ENCODE measurements at regions not wholly inside any gene's neighbourhood (a gene's known extent, or its start where the extent isn't known, plus 50 kb on each side); places are given as distances from the start of the nearest gene placed in this dataset.

DNA sequence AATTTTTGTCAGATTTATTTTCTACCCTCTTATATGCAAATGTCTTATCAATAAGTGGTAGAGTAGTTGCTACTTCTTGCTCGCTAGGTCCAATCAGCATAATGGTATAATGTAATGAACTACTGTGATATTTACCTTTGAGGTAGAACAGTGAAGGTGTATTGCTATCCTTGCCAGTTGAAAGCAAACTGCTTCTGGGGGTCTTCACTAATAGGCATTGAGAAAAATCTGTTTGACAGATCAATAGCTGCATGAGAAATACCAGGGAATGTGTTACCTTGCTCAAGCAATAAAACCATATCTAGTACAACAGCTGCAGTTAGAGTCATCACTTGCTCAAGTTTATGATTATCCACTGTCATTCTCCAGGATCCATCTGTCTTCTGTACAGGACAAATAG, 50.1 kb upstream of the EFEMP1 start:
- TF ChIP-seq, protein P1, sequence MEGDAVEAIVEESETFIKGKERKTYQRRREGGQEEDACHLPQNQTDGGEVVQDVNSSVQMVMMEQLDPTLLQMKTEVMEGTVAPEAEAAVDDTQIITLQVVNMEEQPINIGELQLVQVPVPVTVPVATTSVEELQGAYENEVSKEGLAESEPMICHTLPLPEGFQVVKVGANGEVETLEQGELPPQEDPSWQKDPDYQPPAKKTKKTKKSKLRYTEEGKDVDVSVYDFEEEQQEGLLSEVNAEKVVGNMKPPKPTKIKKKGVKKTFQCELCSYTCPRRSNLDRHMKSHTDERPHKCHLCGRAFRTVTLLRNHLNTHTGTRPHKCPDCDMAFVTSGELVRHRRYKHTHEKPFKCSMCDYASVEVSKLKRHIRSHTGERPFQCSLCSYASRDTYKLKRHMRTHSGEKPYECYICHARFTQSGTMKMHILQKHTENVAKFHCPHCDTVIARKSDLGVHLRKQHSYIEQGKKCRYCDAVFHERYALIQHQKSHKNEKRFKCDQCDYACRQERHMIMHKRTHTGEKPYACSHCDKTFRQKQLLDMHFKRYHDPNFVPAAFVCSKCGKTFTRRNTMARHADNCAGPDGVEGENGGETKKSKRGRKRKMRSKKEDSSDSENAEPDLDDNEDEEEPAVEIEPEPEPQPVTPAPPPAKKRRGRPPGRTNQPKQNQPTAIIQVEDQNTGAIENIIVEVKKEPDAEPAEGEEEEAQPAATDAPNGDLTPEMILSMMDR (IDR thresholded peaks at IDR 0.05; ENCODE audit: low read depth, low read length), result no peak

DNA sequence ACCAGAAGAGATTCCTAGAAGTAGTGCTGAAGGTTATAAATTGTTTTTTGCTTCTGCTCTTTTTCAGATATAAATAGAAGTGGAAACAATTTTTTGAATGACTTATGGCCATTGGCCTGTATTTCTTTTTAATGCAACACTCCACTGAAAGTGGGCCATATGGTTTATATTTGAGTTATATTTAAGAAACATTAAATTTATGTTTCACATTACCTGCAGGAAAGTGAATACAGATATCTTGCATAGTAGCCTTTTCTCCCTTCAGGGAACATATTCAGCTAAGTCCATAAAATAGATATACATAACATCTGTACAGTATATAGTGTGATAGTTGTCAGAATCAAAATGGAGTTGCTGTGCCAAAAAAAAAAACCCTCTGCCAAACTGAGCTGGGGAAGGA, 53.1 kb upstream of the EFEMP1 start:
- TF ChIP-seq, protein P1 (IDR thresholded peaks at IDR 0.05; ENCODE audit: low read depth, low read length), result no peak
- no peak overlapping the region for H3K4me3 ChIP-seq (ENCODE audit: low read depth, low read length)

More for the DNA sequence above, 50.1 kb upstream of the EFEMP1 start:
- no peak overlapping the region for H3K4me3 ChIP-seq (ENCODE audit: low read depth, low read length)

DNA sequence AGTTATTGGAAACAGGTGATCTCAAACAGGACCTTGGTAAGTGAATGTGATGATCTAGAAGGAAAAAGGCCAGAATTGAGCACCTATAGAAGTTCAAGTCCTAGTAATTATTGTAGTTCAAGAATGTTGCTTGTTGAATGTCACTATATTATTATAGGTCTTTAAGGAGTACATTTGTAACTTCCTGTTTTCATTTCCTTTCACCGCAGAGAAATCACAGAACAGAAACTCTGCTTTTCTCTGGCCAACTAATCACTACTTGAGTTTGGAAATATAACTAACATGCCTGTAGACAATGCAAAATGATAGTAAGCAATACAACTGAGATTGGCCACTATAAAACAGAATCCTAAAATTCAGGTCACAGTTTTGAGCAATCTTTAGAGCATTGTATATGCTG, 61.8 kb upstream of the EFEMP1 start:
- H3K4me3 ChIP-seq (ENCODE audit: low read depth, low read length), result no peak overlapping the region

DNA sequence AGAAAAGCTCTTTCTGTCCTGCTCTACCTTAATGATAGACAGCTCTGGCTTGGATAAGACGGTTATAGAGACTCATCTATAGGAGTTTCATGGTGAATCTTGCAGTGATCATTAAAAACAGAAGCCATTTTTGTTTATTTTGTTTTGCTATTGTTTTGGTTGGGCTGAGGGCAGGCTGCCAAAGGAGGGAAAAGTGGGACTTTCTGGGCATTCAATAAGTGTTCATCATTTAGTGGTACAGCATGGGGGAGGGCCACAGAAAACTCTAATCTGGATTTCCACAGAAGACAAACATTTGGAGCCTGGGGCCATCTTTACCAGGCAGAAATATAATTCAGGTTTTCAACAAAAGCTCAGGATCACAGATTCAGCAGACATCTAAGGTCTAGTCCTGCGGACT, 62.4 kb upstream of the EFEMP1 start:
- no peak overlapping the region for H3K4me3 ChIP-seq (ENCODE audit: low read depth, low read length)
- TF ChIP-seq, protein P1 (IDR thresholded peaks at IDR 0.05; ENCODE audit: low read depth, low read length), result no peak

More for the DNA sequence above, 61.8 kb upstream of the EFEMP1 start:
- TF ChIP-seq, protein P1 (IDR thresholded peaks at IDR 0.05; ENCODE audit: low read depth, low read length), result no peak

DNA sequence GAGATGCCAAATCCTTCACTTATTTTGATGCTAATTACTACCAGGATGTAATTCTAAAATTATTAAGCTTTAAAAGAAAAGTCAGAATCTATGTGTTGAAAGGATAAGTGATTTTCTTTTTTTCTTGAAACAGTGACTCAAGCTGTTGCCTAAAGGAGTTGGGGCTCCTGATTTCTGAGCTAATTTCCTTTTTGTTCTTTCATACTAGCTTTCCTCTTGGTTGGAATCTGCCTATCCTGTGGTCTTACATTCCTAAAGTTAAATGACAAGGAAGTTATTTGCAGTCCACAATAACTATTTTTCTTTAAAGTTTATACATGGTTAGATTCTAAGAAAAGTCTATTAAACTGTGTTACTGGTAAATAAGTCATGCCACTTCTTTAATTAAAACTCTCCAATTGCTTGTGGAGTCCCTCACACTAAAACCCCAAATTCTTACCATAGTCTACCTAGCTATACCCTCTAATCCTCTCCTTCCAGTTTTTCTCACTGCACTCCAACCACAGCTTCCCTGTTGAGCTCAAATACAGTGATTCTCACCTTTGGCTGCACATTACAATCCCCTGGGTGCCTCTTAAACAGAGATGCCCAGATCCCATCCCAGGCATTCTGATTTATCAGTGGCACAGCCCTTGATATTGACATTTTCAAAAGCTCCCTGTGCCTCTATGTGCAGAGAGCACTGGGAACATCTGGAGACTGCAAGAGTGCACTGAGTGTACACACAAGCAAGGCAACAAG, 63.3 kb upstream of the EFEMP1 start:
- TF ChIP-seq, protein P1 (IDR thresholded peaks at IDR 0.05; ENCODE audit: low read depth, low read length), result no peak
- H3K4me3 ChIP-seq (ENCODE audit: low read depth, low read length), result no peak overlapping the region

DNA sequence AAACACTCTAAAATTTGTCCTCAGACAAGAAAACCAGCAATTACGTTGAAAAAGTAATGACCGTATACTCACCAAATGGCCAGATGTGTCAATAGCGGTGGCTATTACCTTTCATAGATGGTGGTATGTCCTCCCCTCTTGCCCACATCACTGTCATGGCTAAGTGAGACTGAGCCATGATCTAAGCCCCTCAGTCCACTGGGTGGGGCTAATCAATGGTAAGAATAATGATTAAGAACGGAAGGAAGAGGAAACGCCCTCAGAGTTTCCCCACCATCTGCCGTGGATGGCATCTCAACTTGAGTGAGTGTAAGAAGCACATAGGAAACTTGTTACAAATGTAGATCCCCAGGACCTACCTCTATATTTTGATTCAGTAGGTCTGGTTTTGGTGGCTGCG, 65.8 kb upstream of the EFEMP1 start:
- H3K4me3 ChIP-seq (ENCODE audit: low read depth, low read length), result no peak overlapping the region
- TF ChIP-seq, protein P1 (IDR thresholded peaks at IDR 0.05; ENCODE audit: low read depth, low read length), result no peak

DNA sequence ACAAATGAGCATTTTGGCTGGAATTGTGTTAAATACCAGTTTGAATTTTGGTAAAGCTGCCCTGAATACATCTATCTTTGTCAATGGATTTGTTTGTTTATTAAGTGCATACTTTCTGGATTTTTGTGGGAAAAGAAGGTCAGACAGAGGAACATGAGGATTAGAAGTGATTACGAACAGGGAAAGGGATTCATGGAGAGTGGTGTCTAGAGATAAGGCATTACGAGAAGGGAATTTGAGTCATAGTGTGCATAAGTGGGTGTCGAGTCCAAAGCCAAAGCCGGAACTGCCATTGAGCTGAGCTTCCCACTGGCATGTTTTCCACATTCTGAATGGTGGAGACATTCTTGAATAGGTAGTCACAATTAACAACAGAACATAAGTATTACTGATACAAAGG, 68.9 kb upstream of the EFEMP1 start:
- TF ChIP-seq, protein P1 (IDR thresholded peaks at IDR 0.05; ENCODE audit: low read depth, low read length), result no peak
- H3K4me3 ChIP-seq (ENCODE audit: low read depth, low read length), result no peak overlapping the region

All from WI38 (cell line).